Right kidney (tissue), 1 donor: ENCODE measurements at regions not wholly inside any gene's neighbourhood (a gene's known extent, or its start where the extent isn't known, plus 50 kb on each side); places are given as distances from the start of the nearest gene placed in this dataset.

ENCODE experiments used
- DNase-seq: peaks from one replicate; pipeline ENCODE4 v3.0.0-alpha.2; 2016

DNA sequence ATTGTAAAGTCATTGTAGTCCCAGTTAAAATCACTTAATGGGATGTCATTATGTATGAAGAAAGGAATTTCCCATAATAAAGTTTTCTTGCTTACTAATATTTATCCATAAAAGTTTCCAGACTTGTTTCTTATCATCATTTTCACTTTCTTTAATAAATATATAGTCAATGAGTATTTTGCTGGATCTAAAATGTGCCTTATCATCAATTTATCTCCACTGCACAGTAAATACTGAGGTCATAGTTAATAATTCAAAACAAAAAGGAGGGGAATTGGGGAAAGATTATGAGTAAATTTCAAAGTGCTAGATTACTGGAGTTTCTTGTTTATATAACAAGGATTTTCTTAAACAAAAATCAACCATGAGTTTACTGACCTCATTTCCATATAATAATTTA is 279.5 kb upstream of the DKK2 start:
- DNase-seq = no peak

DNA sequence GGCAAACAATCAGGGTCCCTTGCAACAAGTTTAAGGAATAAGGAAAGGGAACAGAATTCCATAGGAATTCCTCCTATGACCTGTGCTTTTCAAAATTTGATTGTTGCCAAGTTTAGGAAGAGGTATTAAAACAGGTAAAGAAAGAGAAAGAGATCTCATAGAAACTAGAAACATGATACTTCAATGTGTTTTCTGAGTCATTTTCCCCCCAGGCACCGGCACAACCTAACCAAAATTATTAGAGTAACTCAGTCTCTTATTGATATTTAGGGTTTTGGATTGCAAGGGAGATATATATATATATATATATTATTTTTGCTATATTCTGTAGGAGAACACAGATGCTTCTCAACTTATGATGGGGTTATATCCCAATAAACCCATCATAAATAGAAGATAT is 278.0 kb upstream of the DKK2 start:
- no peak for DNase-seq

DNA sequence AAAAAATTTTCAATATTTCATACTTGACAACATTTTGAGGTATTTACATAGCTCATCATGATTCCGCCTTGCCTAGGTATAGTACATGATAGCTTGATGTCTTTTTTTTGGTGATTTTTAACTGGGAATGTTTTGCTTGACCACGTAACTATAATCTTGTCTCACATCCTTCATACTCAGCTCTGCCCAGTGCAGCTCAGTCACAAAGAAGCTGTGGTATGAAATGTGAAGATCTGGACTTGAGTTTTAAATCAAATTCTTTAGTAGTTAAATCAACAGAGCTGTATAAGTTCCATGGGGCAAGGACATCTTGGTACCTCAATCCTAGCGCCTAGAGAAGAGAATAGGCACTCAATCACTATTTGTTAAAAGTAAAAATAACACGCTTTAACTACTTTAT is 276.3 kb upstream of the DKK2 start:
- DNase-seq = no peak

DNA sequence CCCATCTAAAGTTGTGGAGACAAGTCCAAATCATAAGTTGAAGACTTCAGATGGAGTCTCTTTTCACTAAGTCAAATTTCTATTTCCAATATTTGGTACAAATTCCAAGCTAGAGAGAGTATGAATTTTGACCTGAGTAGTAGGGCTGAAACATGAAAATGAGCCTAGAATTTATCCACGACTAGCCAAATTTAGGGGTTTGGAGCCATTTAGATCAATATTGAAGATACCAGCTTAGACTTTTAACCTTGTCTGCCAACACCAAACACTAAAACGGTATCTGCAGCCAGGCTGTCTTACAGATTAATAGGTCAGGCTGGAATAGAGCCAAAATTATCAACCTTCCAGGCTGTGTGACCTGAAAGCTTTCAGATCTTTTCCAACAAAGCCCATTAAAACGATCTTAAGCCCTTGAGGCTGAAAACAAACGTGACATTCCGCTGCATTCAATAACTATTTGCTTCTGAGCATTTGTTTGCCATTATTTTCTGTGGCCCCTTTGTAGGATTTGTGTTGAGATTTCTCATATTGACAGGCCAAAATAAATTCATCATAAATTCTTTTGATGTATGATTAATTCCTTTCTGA is 268.7 kb upstream of the DKK2 start:
- no peak for DNase-seq

DNA sequence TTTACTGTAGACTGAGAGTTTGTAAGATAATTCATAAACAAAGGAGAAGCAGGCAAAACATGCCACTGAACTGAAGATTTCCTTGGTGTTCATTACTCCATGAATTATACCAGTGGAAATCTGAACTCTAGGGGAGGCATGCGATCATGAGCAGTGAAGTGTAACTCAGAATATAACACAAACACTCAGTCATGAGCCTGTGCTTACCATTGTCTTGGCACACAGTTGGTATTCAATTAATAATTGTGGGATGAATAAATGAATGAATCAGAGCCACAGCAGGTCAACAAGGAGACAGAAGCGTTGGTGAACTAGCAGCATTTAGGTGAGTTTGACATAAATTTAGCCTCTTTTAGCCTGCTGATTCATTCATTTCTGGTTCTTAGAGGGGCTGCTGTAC is 263.5 kb upstream of the DKK2 start:
- no peak for DNase-seq

DNA sequence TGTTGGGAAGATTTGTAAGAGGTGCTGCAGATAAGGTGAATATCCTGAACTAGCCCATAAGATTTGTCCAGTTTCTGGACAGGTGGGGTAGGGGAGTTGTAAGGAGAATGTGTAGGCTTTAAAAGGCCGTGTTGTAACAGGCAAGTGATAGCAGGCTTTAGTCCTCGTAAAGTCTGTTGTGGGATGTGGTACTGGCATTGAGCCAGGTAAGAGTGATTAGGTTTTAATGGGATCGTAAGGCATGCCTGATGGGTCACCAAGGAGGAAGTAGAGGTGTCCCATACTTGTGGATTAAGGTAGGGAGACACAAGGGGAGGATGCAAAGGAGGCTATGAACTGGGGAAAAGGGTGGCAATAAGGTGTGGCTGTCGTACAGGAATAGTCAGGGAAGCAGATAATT is 256.9 kb upstream of the DKK2 start:
- no peak for DNase-seq

DNA sequence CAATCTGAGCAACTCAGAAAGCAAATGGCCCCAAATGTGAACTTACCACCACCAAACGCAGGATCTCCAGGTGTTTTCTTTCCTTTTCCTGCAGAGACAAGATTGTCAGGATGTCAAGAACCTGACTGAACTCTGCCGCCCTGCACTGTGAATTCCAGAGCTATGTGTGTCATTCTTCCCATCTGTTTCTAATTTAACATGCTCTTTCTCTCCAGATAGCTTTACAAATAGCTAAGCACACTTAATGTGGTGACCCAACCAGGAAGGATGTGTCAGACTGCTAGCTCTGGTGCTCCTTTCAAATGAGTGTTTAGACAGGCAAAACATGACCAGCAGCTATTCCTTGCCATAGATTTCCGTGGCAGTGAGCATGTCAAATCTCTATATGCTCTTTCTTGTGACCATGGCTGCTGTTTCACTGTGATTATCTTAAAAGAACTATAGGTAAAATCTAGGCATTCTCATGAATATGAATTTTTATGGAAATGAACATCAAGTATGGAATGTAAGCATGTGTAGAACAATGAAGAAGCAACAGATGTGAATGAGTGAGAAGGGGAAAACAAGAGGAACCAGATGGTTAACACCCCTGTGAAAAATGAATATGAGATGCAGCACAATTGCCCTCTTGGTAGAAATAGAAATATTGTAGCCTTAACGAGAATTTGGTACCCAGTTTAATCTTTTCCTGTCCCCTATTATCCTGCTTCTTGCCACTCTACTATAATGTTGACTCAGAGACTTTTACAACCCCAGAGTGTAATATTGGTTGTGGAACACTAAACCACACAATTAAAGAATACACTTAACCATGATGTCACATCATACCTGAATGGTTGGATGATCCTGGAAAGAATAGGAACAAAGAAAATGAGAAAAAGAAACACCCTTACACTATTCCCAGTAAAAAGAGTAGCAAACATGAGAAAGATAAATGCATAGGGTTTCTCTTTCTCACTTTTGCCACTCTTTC is 247.8 kb upstream of the DKK2 start:
- no peak for DNase-seq

DNA sequence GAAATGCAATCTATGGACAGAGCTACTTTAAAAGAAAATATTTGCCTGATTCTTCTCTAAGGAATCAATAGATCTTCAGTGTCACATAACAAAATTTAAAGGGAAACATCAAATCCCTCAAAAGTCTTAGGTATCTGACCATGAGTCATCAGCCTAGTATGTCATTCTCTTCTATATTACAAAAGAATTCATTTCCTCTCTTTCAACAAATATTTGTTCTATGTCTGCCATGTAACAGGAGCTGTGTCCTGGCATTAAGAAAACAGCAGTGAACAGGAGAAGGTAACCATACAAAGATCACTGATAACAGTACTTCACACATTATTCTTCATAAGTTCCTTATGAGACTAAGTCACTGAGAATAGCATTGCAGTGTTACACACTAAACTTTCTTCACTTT is 243.6 kb upstream of the DKK2 start:
- no peak for DNase-seq

DNA sequence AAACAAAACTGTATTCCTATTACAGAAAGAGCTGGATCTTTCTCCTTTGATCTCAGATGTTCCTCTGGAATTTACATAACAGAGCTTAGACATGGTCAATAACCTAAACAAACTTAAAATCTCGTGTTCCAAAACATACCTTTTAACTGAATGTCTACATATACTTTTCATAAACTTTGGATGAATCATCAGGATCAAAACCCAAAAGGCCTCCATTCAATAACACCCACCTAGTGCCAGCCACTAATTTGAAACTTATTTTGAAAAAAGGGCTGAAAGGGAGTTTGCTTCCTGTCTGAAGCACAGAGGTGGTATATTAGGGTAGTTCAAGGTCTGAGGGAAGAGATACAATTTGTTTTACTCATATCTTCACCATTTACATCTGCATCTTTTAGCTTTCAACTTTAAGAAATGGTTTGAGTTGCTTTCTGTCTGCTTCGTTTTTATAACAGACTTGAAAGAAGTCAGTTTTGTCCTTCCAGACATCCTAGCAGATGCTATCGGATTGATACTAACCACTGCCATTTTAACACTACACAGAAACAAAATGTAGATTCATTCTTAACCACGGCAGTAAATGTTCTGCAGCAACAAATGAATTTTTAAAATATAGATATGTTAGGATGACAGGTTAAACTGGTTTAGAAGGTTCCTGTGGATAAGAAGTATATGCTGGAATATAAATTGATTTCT is 242.8 kb upstream of the DKK2 start:
- no peak for DNase-seq

DNA sequence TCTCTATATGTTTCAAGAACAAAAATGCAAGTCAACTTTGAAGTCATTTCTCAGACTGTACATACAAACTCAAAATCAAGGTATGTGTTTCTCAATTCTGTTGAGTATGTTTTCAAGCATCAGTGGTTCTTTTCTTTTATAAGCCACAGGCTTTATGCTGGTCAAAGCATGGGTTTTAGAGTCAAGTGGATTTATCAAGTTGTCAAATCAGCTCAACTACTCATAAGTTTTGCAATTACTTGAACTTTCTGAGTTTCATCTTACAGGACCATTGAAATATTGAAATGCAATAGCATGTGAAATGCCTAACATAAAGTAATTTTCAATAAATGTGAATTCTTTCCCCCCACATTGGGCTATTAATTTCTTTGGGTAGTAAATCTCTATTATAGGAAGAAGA is 239.9 kb upstream of the DKK2 start:
- DNase-seq = no peak

DNA sequence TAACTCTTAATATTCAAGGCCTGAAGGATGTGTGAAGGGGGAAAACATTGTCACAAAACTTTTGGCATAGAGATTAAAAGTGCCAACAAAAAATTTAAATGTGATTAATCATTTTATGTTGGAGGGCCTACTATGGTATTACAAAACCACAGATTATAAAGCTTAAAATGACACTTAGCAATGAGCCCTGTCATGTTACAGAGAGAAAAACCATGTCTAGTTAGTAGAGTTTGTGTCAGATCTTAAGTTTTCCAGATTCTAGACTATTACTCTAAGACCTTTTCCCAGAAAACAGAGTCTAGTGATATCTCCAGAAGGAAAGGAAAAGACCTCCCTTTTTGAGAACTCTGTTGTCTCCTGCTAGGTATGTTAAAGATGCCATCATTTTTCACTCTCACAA is 239.1 kb upstream of the DKK2 start:
- no peak for DNase-seq

DNA sequence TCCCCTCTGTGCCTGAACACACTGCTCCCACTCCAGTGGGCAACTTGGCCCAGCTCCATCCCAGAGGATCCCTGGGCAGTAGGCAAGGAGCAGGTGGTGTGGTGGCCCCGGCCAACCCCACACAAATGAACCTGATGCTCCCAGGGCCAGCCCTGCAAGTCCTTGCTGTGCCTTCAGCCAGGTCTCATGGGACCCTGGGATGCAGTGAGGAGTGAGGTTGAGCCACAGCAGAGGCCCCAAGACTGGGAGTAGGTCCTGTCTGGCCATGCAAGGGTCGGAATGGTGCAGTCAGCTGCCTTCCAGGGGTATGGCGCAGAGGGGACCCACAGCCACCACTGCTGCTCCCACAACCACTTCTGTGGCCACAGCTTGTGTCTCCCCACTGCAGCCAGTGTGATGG is 234.5 kb upstream of the DKK2 start:
- DNase-seq = no peak

DNA sequence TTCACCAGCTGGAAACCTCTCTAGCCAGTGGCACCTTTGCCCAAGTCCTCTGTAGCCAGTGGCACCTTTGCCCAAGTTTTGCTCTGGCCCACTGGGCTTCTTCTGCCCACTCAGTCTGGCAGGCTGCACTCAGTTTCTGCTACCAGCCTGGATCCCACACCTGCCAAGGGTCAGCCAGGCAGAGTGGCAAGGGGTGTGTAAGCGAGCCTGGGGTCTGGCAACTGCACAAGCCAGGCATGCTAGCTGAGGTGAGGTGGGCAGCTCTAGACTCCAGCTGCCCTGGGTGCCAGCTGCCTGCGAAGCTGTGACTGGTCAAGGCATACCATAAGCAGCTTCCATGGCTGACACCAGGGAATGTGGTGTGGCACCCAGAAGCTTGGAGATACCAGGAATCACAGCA is 233.1 kb upstream of the DKK2 start:
- DNase-seq = no peak

DNA sequence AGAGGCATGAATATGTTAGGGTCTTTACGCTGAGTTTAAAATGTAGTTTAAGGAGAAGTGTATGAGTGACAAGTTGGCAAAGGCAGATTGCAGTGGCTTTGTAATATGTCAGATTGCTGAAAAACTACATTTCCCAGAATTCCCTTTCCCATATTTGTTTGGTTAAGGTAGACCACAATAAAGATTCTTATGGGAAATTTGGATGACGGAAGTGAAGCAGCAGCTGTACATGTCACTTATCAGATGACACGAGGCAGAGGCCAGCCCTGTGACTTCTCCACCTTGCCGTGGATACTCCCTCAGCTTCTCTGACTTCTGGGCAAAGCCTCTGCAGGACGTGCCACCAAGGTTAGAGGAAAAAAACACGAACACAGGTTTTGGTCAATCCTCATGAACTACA is 229.7 kb upstream of the DKK2 start:
- no peak for DNase-seq

DNA sequence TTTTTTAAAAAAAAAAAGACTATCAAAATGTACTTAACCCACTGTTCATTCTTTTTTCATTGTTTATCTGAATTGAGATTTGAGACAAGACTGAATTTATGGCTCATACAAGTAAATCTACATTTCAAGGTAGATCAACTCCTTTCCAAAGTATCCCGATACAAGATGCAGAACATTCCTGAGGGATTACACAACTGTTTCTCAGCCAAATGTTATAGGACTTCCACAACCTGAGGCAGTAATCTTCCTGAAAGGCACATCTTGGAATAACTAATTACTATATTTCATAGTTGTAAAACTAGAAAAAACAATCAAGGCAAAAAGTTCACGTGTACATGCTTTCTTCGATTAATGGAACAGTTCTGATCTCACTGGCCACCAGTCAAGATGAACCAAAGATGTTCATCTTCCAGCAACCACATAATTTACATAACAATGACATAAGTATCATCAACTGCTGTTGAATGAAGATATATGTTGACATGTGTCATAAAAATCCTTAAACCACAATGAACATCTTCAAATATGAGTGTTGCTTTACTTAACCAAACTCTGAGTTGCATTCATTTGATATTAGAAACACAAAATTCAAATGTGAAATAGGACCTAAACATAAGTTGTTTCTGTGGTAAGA is 225.2 kb upstream of the DKK2 start:
- DNase-seq = no peak

DNA sequence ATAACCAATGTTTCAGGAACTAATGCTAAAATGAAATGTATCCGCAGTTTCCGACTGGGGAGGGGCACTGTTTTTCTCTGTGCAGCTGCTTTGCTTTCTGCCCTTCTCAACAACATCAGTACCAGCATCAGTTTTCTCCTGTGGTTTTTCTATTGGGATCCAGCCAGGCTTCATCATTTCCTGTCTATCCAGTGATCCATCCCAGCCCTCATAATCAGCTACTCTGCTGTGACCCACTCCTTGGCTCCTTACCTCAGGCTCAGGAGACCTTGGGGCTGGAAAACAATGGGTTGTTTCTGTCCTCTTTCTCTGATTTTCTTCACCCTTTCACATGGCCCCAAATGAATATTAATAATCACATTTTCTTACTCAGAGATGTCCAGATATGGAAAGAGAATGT is 222.2 kb upstream of the DKK2 start:
- no peak for DNase-seq

DNA sequence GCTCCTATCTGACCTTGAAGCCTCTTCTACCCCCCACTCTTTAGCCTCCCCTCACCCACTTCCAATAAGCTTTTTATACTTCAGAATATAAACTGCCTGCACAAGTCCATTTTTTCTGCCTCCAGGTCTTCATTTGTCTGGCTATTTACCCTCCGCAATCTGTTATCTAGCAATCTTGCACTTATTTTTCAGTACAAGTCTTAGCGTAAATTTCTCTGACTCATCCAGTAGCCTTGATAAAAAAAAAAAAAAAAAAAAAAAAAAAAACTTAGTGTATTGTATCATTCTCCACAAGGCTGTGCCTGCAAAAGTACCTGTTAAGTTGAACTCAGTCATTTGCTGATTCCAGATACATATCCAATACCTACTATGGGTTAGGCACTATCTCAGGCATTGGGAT is 219.5 kb upstream of the DKK2 start:
- DNase-seq = no peak

DNA sequence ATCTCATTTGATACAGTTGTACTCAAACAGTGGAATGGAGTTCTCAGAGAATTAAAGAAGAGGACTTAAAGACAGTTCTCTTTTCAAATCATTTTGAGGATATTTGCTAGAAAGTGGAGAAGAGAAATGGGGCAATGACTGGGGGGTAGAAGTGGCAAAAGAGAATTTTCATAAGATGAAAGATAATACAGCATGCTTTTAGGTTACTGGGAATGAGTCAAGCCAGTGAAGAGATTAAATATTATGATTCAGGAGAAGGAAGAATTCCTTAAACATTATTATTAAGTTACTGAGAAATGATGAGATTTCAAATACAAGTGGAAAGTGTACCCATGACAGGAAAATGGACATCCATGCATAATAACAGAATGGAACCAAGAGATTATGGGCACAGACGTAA is 219.0 kb upstream of the DKK2 start:
- no peak for DNase-seq

DNA sequence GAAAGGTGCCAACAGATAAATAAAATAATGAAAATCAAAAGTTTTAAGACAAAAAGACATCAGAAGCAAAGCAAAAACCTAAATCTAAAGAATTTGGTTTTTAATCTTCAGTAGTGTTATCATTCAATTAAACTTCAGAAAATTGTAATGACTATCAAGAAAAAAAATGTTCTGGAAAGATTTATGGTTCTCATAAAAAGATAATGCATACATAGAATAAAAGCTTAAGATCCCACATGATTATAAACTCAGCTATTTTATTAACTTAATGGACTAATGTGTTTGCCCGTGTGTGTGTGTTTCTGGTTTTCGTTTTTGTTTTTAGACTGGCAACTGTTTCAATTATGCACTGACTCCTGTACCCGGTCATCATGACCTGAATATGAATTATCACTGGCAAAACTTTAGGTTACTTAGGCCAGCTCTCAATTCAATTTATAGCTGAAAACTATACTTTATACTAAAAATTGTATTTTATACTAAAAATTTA is 217.5 kb upstream of the DKK2 start:
- DNase-seq = no peak

DNA sequence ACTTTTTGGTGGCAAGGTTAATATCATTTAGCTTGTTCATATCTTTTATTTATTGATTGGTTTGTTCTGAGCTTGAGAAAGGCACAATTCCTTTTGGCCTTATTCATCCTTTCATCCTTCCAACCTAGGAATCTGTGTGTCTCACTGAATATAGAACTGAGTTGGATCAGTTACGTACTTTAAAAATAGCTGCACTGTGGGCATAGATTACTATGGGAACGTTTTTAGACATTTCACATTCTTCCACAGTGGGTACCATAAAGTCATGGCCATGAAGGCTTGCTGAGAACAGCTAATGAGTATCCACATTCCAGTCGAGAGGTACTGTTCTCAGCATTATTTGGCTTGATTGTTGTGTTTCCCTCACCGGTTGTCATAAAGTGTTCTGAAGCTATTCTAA is 217.0 kb upstream of the DKK2 start:
- DNase-seq = no peak

DNA sequence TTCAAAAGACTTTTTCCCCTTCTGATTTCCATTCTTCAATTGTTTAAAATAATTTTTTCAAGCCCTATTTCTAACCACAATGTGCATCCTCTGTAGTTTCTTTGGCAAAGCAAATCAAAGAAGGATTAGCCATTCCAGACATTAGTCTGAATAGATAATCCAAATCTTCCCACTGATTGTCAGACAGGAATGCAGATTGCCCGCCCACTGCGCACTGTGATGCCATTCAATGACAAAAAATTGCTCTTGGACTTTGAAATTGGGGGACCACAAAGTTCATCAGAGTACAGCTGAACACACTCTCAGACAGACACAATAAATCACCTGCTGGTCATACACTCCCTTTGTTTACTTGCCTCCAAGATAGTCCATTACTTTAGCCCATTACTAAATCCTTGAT is 216.5 kb upstream of the DKK2 start:
- no peak for DNase-seq

DNA sequence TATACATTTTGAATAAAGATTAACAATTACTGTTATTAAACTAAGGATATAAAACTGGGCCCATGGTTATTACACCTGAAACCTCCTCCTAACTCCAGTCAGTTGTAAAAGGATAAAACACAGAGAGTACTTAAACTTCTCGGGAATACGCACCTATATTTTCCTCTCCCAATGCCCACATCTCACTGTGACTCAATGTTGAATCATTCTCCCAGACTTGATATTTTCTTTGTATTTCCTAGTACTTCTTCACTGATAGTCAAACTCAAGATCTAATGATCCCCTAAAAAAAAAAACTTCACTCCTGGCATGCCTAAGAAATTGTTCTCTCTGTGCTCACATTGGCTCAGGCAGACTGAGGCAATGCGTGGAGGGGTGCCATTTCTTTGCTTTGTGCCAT is 212.5 kb upstream of the DKK2 start:
- no peak for DNase-seq

DNA sequence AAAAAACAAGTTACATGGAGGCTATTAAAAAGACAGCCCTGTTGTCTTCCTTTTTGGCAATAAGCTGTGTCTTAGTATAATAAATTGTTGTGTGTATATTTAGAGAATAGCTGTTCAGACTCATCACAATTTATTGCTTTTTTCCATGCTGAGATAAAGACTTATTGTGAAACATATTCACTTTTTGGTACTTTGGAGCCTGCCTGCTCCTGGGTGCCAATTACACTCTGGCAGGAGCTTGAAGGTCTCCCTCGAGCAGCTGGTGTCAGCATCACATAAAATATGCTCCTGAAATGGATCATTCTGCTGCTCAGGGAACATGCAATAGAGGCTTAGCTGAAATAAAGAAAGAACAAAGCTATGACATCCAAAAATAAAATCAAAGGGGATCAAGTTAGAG is 211.6 kb upstream of the DKK2 start:
- no peak for DNase-seq
